SK-N-MC (cell line): ENCODE measurements at regions not wholly inside any gene's neighbourhood (a gene's known extent, or its start where the extent isn't known, plus 50 kb on each side); places are given as distances from the start of the nearest gene placed in this dataset.

Experiments
- EZH2 ChIP-seq: fragments of 200-600 bp; sonication (generic); IDR thresholded peaks from one replicate; pipeline ENCODE4 v1.6.1; 2017; ENCODE audit warnings: antibody characterized with exemption
- FOXP2 ChIP-seq: optimal IDR thresholded peaks from 2 replicates; pipeline ENCODE3; 2011; ENCODE audit warnings: mild to moderate bottlenecking, moderate library complexity; ENCODE audit not compliant: insufficient read depth; ENCODE audit errors: extremely low read length, control extremely low read depth
- POLR2AphosphoS5 ChIP-seq: IDR thresholded peaks from 2 replicates; pipeline ENCODE4 v1.6.1; 2012; ENCODE audit warnings: mild to moderate bottlenecking, low read depth, low read length, borderline replicate concordance

GRCh38 chr2:160614391-160614790 lies 120.8 kb upstream of the RBMS1 start:
- TF ChIP-seq EZH2 (no peak), POLR2AphosphoS5 (no peak), FOXP2 (no peak)
